Posterior cingulate gyrus (tissue), 11 donors: ENCODE measurements at regions not wholly inside any gene's neighbourhood (a gene's known extent, or its start where the extent isn't known, plus 50 kb on each side); places are given as distances from the start of the nearest gene placed in this dataset.
A peak's percentile ranks its signal among the peaks of the same experiment; 100 is the strongest.
"Not testable (repeated sequence)": the region's sequence is repeated elsewhere in the genome, so short reads cannot be mapped to it uniquely, and the experiment has no call there.

Source experiments
- DNase-seq, 10 donors: peaks; one replicate each; pipeline versions ENCODE4 v3.0.0 to v3.0.0-alpha.2; 2020 to 2021; ENCODE audit warnings: mixed read lengths in 3 of 10
- intact Hi-C: fragments of 100-400 bp; cut with DNase I; formaldehyde crosslinking; loops from one replicate; pipeline ENCODE4 v1.15.1; 2023

- intact Hi-C loops = no loop called here
- DNase-seq = peak in 4 of 10 donors; percentile 17 to 85 (median 38)
These were observed 319.5 kb upstream of the SOX9 start for GRCh38 chr17:71801301-71801700.

GRCh38 chr17:71802663-71803062 is 318.2 kb upstream of the SOX9 start:
- intact Hi-C loops = no loop called here
- no peak for DNase-seq

GRCh38 chr17:71803656-71804284 is 317.1 kb upstream of the SOX9 start:
- intact Hi-C loops = no loop called here
- no peak for DNase-seq

- intact Hi-C loops = no loop called here
- no peak for DNase-seq
These were observed 311.3 kb upstream of the SOX9 start for GRCh38 chr17:71809537-71809936.

- DNase-seq, intact Hi-C loops: not testable (repeated sequence)
These were observed 307.0 kb upstream of the SOX9 start for GRCh38 chr17:71813861-71814260.

- DNase-seq = no peak
- intact Hi-C loops = no loop called here
These were observed 299.3 kb upstream of the SOX9 start for GRCh38 chr17:71821511-71821910.

- DNase-seq = no peak
- intact Hi-C loops = no loop called here
These were observed 296.1 kb upstream of the SOX9 start for GRCh38 chr17:71824671-71825070.

- no peak for DNase-seq
- intact Hi-C loops = no loop called here
These were observed 295.1 kb upstream of the SOX9 start for GRCh38 chr17:71825687-71826086.

- intact Hi-C loops = no loop called here
- DNase-seq = peak; percentile 22 to 90 (median 61)
These were observed 292.6 kb upstream of the SOX9 start for GRCh38 chr17:71828182-71828596.

- intact Hi-C loops = no loop called here
- peak in 7 of 10 donors; percentile 2 to 75 (median 17) for DNase-seq
These were observed 290.0 kb upstream of the SOX9 start for GRCh38 chr17:71830866-71831265.

- intact Hi-C loops = no loop called here
- DNase-seq = no peak
These were observed 277.8 kb upstream of the SOX9 start for GRCh38 chr17:71842986-71843385.

GRCh38 chr17:71845337-71845736 is 275.5 kb upstream of the SOX9 start:
- intact Hi-C loops = no loop called here

GRCh38 chr17:71846561-71847110 is 274.2 kb upstream of the SOX9 start:
- intact Hi-C loops = no loop called here
- no peak for DNase-seq

More at GRCh38 chr17:71845337-71845736, 275.5 kb upstream of the SOX9 start:
- DNase-seq = no peak

GRCh38 chr17:71849783-71850768 is 270.7 kb upstream of the SOX9 start:
- intact Hi-C loops = no loop called here
- no peak for DNase-seq

- no peak for DNase-seq
- intact Hi-C loops = no loop called here
These were observed 270.0 kb upstream of the SOX9 start for GRCh38 chr17:71850812-71851211.

GRCh38 chr17:71855010-71855409 is 265.8 kb upstream of the SOX9 start:
- intact Hi-C loops = no loop called here
- DNase-seq = no peak

GRCh38 chr17:71864755-71865154 is 256.1 kb upstream of the SOX9 start:
- DNase-seq = no peak
- intact Hi-C loops = no loop called here

GRCh38 chr17:71866095-71866494 is 254.7 kb upstream of the SOX9 start:
- no peak for DNase-seq
- intact Hi-C loops = no loop called here

- intact Hi-C loops = no loop called here
- no peak for DNase-seq
These were observed 251.5 kb upstream of the SOX9 start for GRCh38 chr17:71869293-71869692.

GRCh38 chr17:71869841-71870545 is 250.8 kb upstream of the SOX9 start:
- intact Hi-C loops = no loop called here
- no peak for DNase-seq

- intact Hi-C loops = no loop called here
- DNase-seq = no peak
These were observed 250.3 kb upstream of the SOX9 start for GRCh38 chr17:71870546-71870862.
